Stomach (tissue), 4 donors: ENCODE measurements at regions not wholly inside any gene's neighbourhood (a gene's known extent, or its start where the extent isn't known, plus 50 kb on each side); places are given as distances from the start of the nearest gene placed in this dataset.

Experiments used
- POLR2A ChIP-seq, 4 donors: fragments of 450-650 bp; IDR thresholded peaks; one replicate each; pipeline ENCODE4 v1.6.1; 2016; ENCODE audit warnings: antibody characterized with exemption in 4 of 4, control low read depth in 2 of 4, mild to moderate bottlenecking in 1 of 4, moderate library complexity in 1 of 4
- POLR2AphosphoS5 ChIP-seq, 3 donors: sonication (generic); formaldehyde crosslinking; IDR thresholded peaks; one replicate each; pipeline ENCODE4 v1.6.1; 2016; ENCODE audit warnings: antibody characterized with exemption in 3 of 3
- TF ChIP-seq, protein P1 (sequence below), 7 experiments: fragments of 450-650 bp in 4 of 7; fragments of 200-600 bp in 3 of 7; sonication (generic) in 3 of 7; IDR thresholded peaks; one replicate each; pipeline ENCODE4 v1.5.1; 2016 to 2019; ENCODE audit warnings: antibody characterized with exemption in 7 of 7, control low read depth in 2 of 7, mild to moderate bottlenecking in 1 of 7

- TF ChIP-seq POLR2A (IDR thresholded peaks at IDR 0.05) = no peak
- TF ChIP-seq, protein P1, sequence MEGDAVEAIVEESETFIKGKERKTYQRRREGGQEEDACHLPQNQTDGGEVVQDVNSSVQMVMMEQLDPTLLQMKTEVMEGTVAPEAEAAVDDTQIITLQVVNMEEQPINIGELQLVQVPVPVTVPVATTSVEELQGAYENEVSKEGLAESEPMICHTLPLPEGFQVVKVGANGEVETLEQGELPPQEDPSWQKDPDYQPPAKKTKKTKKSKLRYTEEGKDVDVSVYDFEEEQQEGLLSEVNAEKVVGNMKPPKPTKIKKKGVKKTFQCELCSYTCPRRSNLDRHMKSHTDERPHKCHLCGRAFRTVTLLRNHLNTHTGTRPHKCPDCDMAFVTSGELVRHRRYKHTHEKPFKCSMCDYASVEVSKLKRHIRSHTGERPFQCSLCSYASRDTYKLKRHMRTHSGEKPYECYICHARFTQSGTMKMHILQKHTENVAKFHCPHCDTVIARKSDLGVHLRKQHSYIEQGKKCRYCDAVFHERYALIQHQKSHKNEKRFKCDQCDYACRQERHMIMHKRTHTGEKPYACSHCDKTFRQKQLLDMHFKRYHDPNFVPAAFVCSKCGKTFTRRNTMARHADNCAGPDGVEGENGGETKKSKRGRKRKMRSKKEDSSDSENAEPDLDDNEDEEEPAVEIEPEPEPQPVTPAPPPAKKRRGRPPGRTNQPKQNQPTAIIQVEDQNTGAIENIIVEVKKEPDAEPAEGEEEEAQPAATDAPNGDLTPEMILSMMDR (IDR thresholded peaks at IDR 0.05) = no peak
- no peak for TF ChIP-seq POLR2AphosphoS5 (IDR thresholded peaks at IDR 0.05)
These were observed 613.5 kb downstream of the IQCM start for GRCh38 chr4:149202117-149202516.
